GM23248 (cell line): ENCODE measurements at regions not wholly inside any gene's neighbourhood (a gene's known extent, or its start where the extent isn't known, plus 50 kb on each side); places are given as distances from the start of the nearest gene placed in this dataset.

Experiments used
- EZH2 ChIP-seq: fragments of 200-600 bp; sonication (generic); IDR thresholded peaks from 2 replicates; pipeline ENCODE4 v1.6.1; 2018; ENCODE audit warnings: antibody characterized with exemption, mild to moderate bottlenecking; ENCODE audit not compliant: insufficient read depth, poor library complexity, severe bottlenecking
- EZH2phosphoT487 ChIP-seq: fragments of 200-600 bp; sonication (generic); IDR thresholded peaks from 2 replicates; pipeline ENCODE4 v1.6.1; 2018; ENCODE audit warnings: antibody characterized with exemption, moderate library complexity, mild to moderate bottlenecking, low read depth; ENCODE audit not compliant: insufficient read depth

- TF ChIP-seq EZH2, result no peak
- no peak for TF ChIP-seq EZH2phosphoT487
These were observed 65.3 kb upstream of the PTPRR start for GRCh38 chr12:70985850-70986249.
